AG09319 (cell line): ENCODE measurements at regions not wholly inside any gene's neighbourhood (a gene's known extent, or its start where the extent isn't known, plus 50 kb on each side); places are given as distances from the start of the nearest gene placed in this dataset.

Source experiments
- DNase-seq: peaks from one replicate; pipeline ENCODE4 v3.0.0-alpha.2; 2010; ENCODE audit warnings: low read depth; ENCODE audit errors: extremely low read depth
- CTCF ChIP-seq: IDR thresholded peaks from 2 replicates; pipeline ENCODE4 v1.5.1; 2011; ENCODE audit warnings: low read depth, mild to moderate bottlenecking, inconsistent platforms, low read length, moderate library complexity

GRCh38 chr15:69818529-69818928 lies 279.2 kb downstream of the TLE3 start:
- DNase-seq: no peak

DNA sequence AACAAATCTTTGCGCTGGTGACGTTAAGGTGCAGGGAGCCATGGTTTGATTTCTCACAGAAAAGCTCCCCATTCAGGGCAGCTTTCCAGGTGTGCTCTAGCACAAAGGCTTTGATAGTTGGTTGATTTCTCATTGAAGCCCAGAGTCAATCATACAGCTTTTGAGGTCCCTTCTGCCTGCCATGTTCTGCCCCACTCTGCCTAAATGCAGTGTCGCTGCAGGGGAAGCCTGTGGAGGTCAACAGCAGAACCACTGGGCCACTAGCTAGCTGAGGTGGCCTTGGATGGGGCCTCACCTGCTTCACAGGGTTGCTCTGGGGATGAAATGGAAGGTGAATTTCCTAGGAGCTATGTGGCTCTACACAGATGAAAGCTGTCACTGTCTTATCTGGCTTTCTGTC lies 278.3 kb downstream of the TLE3 start:
- TF ChIP-seq CTCF: no peak
- DNase-seq: no peak

More at GRCh38 chr15:69818529-69818928, 279.2 kb downstream of the TLE3 start:
- no peak for TF ChIP-seq CTCF

- no peak for TF ChIP-seq CTCF
These were observed 276.9 kb downstream of the TLE3 start for GRCh38 chr15:69820819-69821218.

GRCh38 chr15:69823223-69823907 lies 274.4 kb downstream of the TLE3 start:
- no peak for TF ChIP-seq CTCF
- DNase-seq: no peak

More at GRCh38 chr15:69820819-69821218, 276.9 kb downstream of the TLE3 start:
- DNase-seq: no peak

GRCh38 chr15:69824075-69824876 lies 273.4 kb downstream of the TLE3 start:
- no peak for DNase-seq
- TF ChIP-seq CTCF: no peak

- no peak for DNase-seq
- TF ChIP-seq CTCF: no peak
These were observed 272.8 kb downstream of the TLE3 start for GRCh38 chr15:69824877-69825406.
